HEK293 (cell line): ENCODE measurements at regions not wholly inside any gene's neighbourhood (a gene's known extent, or its start where the extent isn't known, plus 50 kb on each side); places are given as distances from the start of the nearest gene placed in this dataset.

Experiments used
- CTCF ChIA-PET: fragments of 350-600 bp; formaldehyde crosslinking; extraction: SDS; loops from one replicate; lab custom pipeline; 2021; ENCODE audit warnings: antibody characterized with exemption; lab: Yijun Ruan, JAX
- POLR2A ChIA-PET: fragments of 300-600 bp; formaldehyde crosslinking; extraction: SDS; loops from one replicate; lab custom pipeline; 2020; ENCODE audit warnings: antibody characterized with exemption, inconsistent platforms; lab: Yijun Ruan, JAX
- H3K27ac ChIP-seq: fragments of 200-500 bp; sonication (Bioruptor generic); 2 replicates; pipeline ENCODE4 v1.5.1; 2014; ENCODE audit warnings: low read depth, low read length, control low read depth, inconsistent platforms; ENCODE audit errors: extremely low read depth
- H3K36me3 ChIP-seq, 2 experiments: fragments of 200-500 bp in 1 of 2; sonication (Bioruptor generic) in 1 of 2; 1 replicate in 1 of 2; 2 replicates in 1 of 2; pipeline ENCODE4 v1.5.1; 2014 to 2017; ENCODE audit warnings: inconsistent platforms in 2 of 2, low read length in 2 of 2; ENCODE audit not compliant: control insufficient read depth in 2 of 2, insufficient read depth in 1 of 2
- H3K4me1 ChIP-seq: fragments of 200-500 bp; sonication (Bioruptor generic); 2 replicates; pipeline ENCODE4 v1.5.1; 2014; ENCODE audit warnings: mild to moderate bottlenecking, low read length, inconsistent platforms; ENCODE audit not compliant: control insufficient read depth, insufficient read depth
- H3K4me3 ChIP-seq: 2 replicates; pipeline ENCODE4 v1.5.1; 2011; ENCODE audit warnings: low read depth, mild to moderate bottlenecking, control low read depth, low read length, moderate library complexity
- H3K9me3 ChIP-seq: fragments of 200-500 bp; sonication (Bioruptor generic); 2 replicates; pipeline ENCODE4 v1.5.1; 2014; ENCODE audit warnings: low read depth, low read length, inconsistent platforms; ENCODE audit not compliant: control insufficient read depth, insufficient read depth
- EGR2 ChIP-seq: fragments of 450-650 bp; formaldehyde crosslinking; IDR thresholded peaks from 2 replicates; pipeline ENCODE4 v1.5.1; 2016; ENCODE audit warnings: low read depth, missing biosample characterization, missing genetic modification characterization
- KLF10 ChIP-seq: fragments of 450-650 bp; IDR thresholded peaks from 2 replicates; pipeline ENCODE4 v1.5.1; 2018; ENCODE audit warnings: missing biosample characterization, mild to moderate bottlenecking, missing genetic modification characterization
- OVOL3 ChIP-seq: fragments of 450-650 bp; formaldehyde crosslinking; IDR thresholded peaks from 2 replicates; pipeline ENCODE4 v1.5.1; 2016; ENCODE audit warnings: missing biosample characterization, missing genetic modification characterization
- YY1 ChIP-seq: fragments of 450-650 bp; formaldehyde crosslinking; IDR thresholded peaks from 2 replicates; pipeline ENCODE4 v1.5.1; 2018; ENCODE audit warnings: missing biosample characterization, missing genetic modification characterization
- ZNF133 ChIP-seq: fragments of 450-650 bp; formaldehyde crosslinking; IDR thresholded peaks from 2 replicates; pipeline ENCODE4 v1.5.1; 2016; ENCODE audit warnings: missing biosample characterization, missing genetic modification characterization
- ZNF174 ChIP-seq: fragments of 450-650 bp; formaldehyde crosslinking; IDR thresholded peaks from 2 replicates; pipeline ENCODE4 v1.5.0; 2017; ENCODE audit warnings: missing biosample characterization, mild to moderate bottlenecking, missing genetic modification characterization
- ZNF2 ChIP-seq: fragments of 450-650 bp; formaldehyde crosslinking; IDR thresholded peaks from 2 replicates; pipeline ENCODE4 v1.5.1; 2016; ENCODE audit warnings: missing biosample characterization, missing genetic modification characterization
- ZNF211 ChIP-seq: fragments of 450-650 bp; formaldehyde crosslinking; IDR thresholded peaks from 2 replicates; pipeline ENCODE4 v1.5.1; 2016; ENCODE audit warnings: low read depth, missing biosample characterization, missing genetic modification characterization
- ZNF366 ChIP-seq: fragments of 450-650 bp; formaldehyde crosslinking; conservative IDR thresholded peaks from 2 replicates; pipeline ENCODE4 v1.5.1; 2016; ENCODE audit warnings: missing biosample characterization, missing genetic modification characterization
- ZNF426 ChIP-seq: fragments of 450-650 bp; formaldehyde crosslinking; IDR thresholded peaks from 2 replicates; pipeline ENCODE4 v1.5.1; 2017; ENCODE audit warnings: missing biosample characterization, missing genetic modification characterization, mild to moderate bottlenecking, inconsistent platforms, moderate library complexity
- ZNF48 ChIP-seq: fragments of 450-650 bp; formaldehyde crosslinking; IDR thresholded peaks from 2 replicates; pipeline ENCODE4 v1.5.1; 2016; ENCODE audit warnings: missing biosample characterization, missing genetic modification characterization
- ZNF521 ChIP-seq: fragments of 450-650 bp; formaldehyde crosslinking; IDR thresholded peaks from 2 replicates; pipeline ENCODE4 v1.5.1; 2017; ENCODE audit warnings: missing biosample characterization, mild to moderate bottlenecking, missing genetic modification characterization
- ZNF548 ChIP-seq: fragments of 450-650 bp; formaldehyde crosslinking; IDR thresholded peaks from 2 replicates; pipeline ENCODE4 v1.5.1; 2016; ENCODE audit warnings: missing biosample characterization, missing genetic modification characterization
- ZNF560 ChIP-seq: fragments of 450-650 bp; formaldehyde crosslinking; IDR thresholded peaks from 2 replicates; pipeline ENCODE4 v1.5.1; 2017; ENCODE audit warnings: missing biosample characterization, missing genetic modification characterization, borderline replicate concordance
- ZNF747 ChIP-seq: fragments of 450-650 bp; formaldehyde crosslinking; IDR thresholded peaks from 2 replicates; pipeline ENCODE4 v1.5.1; 2016; ENCODE audit warnings: missing biosample characterization, missing genetic modification characterization
- ZNF76 ChIP-seq: fragments of 450-650 bp; formaldehyde crosslinking; IDR thresholded peaks from 2 replicates; pipeline ENCODE4; 2016; ENCODE audit warnings: low read depth, missing biosample characterization, missing genetic modification characterization, borderline replicate concordance
- ZNF777 ChIP-seq: fragments of 450-650 bp; formaldehyde crosslinking; IDR thresholded peaks from 2 replicates; pipeline ENCODE4 v1.5.1; 2017; ENCODE audit warnings: missing biosample characterization, missing genetic modification characterization, borderline replicate concordance
- TF ChIP-seq, protein P1 (sequence below): fragments of 450-650 bp; formaldehyde crosslinking; IDR thresholded peaks from 2 replicates; pipeline ENCODE4 v1.5.1; 2016; ENCODE audit warnings: missing biosample characterization, missing genetic modification characterization
- TF ChIP-seq, protein P2 (sequence below): IDR thresholded peaks from 2 replicates; pipeline ENCODE4 v1.6.1; 2011; ENCODE audit warnings: mild to moderate bottlenecking, low read depth, low read length, borderline replicate concordance
- TF ChIP-seq, protein P3 (sequence below): fragments of 450-650 bp; formaldehyde crosslinking; IDR thresholded peaks from 2 replicates; pipeline ENCODE4 v1.5.1; 2016; ENCODE audit warnings: missing biosample characterization, missing genetic modification characterization
- TF ChIP-seq, protein P4 (sequence below): fragments of 450-650 bp; formaldehyde crosslinking; IDR thresholded peaks from 2 replicates; pipeline ENCODE4 v1.5.1; 2017; ENCODE audit warnings: missing biosample characterization, missing genetic modification characterization
- TF ChIP-seq, protein P5 (sequence below): fragments of 450-650 bp; formaldehyde crosslinking; IDR thresholded peaks from 2 replicates; pipeline ENCODE4 v1.5.1; 2016; ENCODE audit warnings: missing biosample characterization, missing genetic modification characterization

DNA sequence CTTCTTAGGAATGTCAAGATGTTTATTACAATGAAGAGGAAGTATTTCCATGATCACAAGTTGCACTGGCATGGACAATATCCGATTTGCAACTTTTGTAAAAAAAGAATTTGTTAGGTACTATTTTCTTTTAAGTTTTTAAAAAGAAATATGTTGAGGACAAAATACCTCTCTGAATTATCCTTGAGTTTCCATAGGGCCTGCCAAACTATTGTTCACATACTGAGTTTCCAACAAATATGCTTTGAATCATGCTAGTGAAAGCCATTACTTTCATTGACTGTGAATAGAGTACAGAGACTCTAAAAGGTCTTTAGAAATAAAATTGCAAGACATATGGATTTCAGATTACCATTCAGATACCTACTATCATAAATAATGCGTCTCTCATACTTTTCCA lies 566.1 kb downstream of the TMEM182 start:
- Histone ChIP-seq H3K4me3 (no peak overlapping the region), H3K9me3 (no peaks in the 10 kb centered on the region), H3K27ac (no peak overlapping the region), H3K4me1 (no peaks in the 10 kb centered on the region), H3K36me3 (no peaks in the 10 kb centered on the region)
- ChIA-PET CTCF (no interaction called here), POLR2A (no interaction called here)
- TF ChIP-seq ZNF548 (no peak), ZNF777 (no peak), ZNF133 (tag by site-specific recombination) (no peak), ZNF48 (no peak), KLF10 (tag by site-specific recombination) (no peak)

DNA sequence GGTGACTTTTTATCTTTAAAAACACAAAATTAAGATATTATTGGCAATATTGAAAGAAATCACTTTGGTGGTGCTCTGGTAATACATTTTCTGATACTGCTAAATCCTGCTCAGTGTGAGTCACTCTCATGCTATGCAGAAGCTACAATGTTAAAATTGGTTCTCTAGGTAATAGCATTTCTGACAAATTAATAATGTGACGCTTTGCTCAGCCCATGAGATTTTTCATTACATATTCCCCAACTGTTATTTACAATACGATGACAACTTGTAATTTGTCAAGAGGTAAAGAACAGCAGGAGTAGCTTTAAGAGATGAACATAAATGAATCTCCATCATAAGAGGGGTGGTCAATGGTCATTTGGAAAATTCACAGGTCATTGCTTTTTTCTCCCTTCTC lies 573.6 kb downstream of the TMEM182 start:
- ChIA-PET POLR2A (no interaction called here), CTCF (no interaction called here)
- Histone ChIP-seq H3K4me3 (no peak overlapping the region), H3K9me3 (no peaks in the 10 kb centered on the region), H3K4me1 (no peaks in the 10 kb centered on the region), H3K36me3 (no peaks in the 10 kb centered on the region), H3K27ac (no peak overlapping the region)
- TF ChIP-seq, protein P1, sequence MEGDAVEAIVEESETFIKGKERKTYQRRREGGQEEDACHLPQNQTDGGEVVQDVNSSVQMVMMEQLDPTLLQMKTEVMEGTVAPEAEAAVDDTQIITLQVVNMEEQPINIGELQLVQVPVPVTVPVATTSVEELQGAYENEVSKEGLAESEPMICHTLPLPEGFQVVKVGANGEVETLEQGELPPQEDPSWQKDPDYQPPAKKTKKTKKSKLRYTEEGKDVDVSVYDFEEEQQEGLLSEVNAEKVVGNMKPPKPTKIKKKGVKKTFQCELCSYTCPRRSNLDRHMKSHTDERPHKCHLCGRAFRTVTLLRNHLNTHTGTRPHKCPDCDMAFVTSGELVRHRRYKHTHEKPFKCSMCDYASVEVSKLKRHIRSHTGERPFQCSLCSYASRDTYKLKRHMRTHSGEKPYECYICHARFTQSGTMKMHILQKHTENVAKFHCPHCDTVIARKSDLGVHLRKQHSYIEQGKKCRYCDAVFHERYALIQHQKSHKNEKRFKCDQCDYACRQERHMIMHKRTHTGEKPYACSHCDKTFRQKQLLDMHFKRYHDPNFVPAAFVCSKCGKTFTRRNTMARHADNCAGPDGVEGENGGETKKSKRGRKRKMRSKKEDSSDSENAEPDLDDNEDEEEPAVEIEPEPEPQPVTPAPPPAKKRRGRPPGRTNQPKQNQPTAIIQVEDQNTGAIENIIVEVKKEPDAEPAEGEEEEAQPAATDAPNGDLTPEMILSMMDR (tag by site-specific recombination), result no peak
- TF ChIP-seq, protein P2, sequence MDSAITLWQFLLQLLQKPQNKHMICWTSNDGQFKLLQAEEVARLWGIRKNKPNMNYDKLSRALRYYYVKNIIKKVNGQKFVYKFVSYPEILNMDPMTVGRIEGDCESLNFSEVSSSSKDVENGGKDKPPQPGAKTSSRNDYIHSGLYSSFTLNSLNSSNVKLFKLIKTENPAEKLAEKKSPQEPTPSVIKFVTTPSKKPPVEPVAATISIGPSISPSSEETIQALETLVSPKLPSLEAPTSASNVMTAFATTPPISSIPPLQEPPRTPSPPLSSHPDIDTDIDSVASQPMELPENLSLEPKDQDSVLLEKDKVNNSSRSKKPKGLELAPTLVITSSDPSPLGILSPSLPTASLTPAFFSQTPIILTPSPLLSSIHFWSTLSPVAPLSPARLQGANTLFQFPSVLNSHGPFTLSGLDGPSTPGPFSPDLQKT, result no peak
- no peak for TF ChIP-seq ZNF76 (tag by site-specific recombination)
- no peak for TF ChIP-seq OVOL3
- no peak for TF ChIP-seq ZNF174 (tag by site-specific recombination)
- TF ChIP-seq, protein P3, sequence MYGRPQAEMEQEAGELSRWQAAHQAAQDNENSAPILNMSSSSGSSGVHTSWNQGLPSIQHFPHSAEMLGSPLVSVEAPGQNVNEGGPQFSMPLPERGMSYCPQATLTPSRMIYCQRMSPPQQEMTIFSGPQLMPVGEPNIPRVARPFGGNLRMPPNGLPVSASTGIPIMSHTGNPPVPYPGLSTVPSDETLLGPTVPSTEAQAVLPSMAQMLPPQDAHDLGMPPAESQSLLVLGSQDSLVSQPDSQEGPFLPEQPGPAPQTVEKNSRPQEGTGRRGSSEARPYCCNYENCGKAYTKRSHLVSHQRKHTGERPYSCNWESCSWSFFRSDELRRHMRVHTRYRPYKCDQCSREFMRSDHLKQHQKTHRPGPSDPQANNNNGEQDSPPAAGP (tag by site-specific recombination), result no peak

DNA sequence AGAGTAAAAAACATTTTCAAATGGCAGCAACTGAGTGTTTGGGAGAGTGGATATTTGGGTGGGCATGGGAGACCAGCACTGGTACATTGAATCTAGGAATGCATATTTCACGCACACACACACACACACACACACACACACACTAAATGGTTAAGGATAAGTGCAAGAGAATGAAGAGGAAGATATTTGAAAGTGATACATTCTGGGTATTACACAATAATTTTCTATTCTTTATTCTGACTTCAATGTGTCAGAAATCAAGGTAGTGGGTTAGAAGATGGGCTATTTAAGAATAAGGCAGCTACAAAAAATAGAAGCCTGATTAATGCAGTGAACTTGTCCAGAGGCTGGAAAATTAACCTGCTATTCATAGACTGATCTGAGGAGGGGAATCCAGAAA lies 577.0 kb downstream of the TMEM182 start:
- no peak overlapping the region for H3K27ac ChIP-seq
- POLR2A ChIA-PET, result no interaction called here
- no peaks in the 10 kb centered on the region for H3K4me1 ChIP-seq
- no peak overlapping the region for H3K4me3 ChIP-seq
- H3K36me3 ChIP-seq, result no peaks in the 10 kb centered on the region
- H3K9me3 ChIP-seq, result no peaks in the 10 kb centered on the region
- no peak for TF ChIP-seq ZNF747 (tag by site-specific recombination)
- TF ChIP-seq ZNF521 (tag by site-specific recombination), result no peak
- CTCF ChIA-PET, result no interaction called here

DNA sequence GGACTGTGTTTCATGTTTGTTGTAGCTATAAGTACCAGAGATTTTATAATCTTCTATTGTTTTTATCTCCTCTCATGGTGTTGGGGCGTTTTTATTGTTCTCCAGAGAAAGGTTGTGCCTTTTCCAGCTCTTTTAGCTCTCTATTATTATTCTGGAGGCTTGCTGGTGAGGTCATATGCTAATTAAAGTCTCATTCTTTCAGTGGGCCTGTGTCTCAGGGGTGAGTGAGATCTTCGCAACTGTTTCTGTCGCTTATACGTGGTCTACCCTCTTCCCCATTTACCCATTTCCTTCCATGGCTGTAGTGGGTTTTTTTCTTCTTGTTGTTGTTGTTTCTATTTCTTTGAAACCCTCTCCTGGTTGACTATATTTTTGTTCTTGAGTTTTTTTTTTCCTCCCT lies 584.9 kb downstream of the TMEM182 start:
- Histone ChIP-seq H3K4me3 (no peak overlapping the region), H3K9me3 (no peaks in the 10 kb centered on the region), H3K36me3 (no peaks in the 10 kb centered on the region), H3K4me1 (no peaks in the 10 kb centered on the region), H3K27ac (no peak overlapping the region)
- ChIA-PET CTCF (no interaction called here), POLR2A (no interaction called here)
- TF ChIP-seq, protein P4, sequence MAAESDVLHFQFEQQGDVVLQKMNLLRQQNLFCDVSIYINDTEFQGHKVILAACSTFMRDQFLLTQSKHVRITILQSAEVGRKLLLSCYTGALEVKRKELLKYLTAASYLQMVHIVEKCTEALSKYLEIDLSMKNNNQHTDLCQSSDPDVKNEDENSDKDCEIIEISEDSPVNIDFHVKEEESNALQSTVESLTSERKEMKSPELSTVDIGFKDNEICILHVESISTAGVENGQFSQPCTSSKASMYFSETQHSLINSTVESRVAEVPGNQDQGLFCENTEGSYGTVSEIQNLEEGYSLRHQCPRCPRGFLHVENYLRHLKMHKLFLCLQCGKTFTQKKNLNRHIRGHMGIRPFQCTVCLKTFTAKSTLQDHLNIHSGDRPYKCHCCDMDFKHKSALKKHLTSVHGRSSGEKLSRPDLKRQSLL (tag by site-specific recombination), result no peak
- TF ChIP-seq ZNF560 (tag by site-specific recombination) (no peak), ZNF426 (tag by site-specific recombination) (no peak), YY1 (no peak), OVOL3 (no peak), EGR2 (tag by site-specific recombination) (no peak), ZNF366 (no peak), ZNF211 (tag by site-specific recombination) (no peak), ZNF2 (tag by site-specific recombination) (no peak)
- TF ChIP-seq, protein P5, sequence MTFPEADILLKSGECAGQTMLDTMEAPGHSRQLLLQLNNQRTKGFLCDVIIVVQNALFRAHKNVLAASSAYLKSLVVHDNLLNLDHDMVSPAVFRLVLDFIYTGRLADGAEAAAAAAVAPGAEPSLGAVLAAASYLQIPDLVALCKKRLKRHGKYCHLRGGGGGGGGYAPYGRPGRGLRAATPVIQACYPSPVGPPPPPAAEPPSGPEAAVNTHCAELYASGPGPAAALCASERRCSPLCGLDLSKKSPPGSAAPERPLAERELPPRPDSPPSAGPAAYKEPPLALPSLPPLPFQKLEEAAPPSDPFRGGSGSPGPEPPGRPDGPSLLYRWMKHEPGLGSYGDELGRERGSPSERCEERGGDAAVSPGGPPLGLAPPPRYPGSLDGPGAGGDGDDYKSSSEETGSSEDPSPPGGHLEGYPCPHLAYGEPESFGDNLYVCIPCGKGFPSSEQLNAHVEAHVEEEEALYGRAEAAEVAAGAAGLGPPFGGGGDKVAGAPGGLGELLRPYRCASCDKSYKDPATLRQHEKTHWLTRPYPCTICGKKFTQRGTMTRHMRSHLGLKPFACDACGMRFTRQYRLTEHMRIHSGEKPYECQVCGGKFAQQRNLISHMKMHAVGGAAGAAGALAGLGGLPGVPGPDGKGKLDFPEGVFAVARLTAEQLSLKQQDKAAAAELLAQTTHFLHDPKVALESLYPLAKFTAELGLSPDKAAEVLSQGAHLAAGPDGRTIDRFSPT, result no peak
